Neuron (in vitro differentiated cells): ENCODE measurements at regions not wholly inside any gene's neighbourhood (a gene's known extent, or its start where the extent isn't known, plus 50 kb on each side); places are given as distances from the start of the nearest gene placed in this dataset.

Experiments
- H2AFZ ChIP-seq: one replicate; pipeline ENCODE4 v1.6.1; 2013; ENCODE audit warnings: low read depth, mild to moderate bottlenecking, inconsistent platforms, low read length, moderate library complexity
- H3K27me3 ChIP-seq: one replicate; pipeline ENCODE4 v1.6.1; 2013; ENCODE audit warnings: low read length; ENCODE audit not compliant: insufficient read depth
- H3K36me3 ChIP-seq: one replicate; pipeline ENCODE4 v1.6.1; 2013; ENCODE audit warnings: low read length; ENCODE audit not compliant: insufficient read depth
- H3K4me1 ChIP-seq: one replicate; pipeline ENCODE4 v1.6.1; 2013; ENCODE audit warnings: low read length; ENCODE audit not compliant: insufficient read depth
- H3K4me3 ChIP-seq: 2 replicates; pipeline ENCODE4 v1.5.1; 2013; ENCODE audit warnings: mild to moderate bottlenecking, low read length, moderate library complexity
- H3K9me3 ChIP-seq: one replicate; pipeline ENCODE4 v1.6.1; 2013; ENCODE audit warnings: low read length

DNA sequence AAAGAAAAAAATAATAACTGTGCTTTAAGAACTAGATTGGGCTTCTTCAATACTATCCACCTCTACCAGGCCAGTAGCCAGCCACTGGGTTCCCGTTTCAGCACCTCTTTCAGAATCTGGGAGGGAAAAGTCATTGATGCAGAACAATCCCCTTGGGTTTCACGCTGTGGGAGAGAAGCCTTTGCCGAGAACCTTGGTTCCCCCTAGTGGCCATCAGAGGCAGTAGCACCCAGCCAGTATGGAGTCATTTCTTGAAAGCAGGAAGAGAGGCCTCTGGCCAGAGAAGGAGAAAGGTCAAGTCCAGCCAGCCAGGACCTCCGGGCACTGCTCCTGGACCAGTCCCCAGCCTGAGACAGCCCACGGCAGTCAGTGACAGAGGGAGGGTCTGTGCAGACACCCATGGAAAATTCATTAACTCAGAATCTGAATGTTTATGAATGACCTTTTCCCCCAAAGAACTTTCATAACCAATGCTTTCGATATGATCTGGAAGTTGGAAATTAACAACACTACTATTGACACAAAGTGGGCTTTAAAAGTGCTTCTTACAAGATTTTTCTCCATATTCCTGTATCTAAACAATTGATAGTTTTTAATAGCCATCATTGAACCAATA lies 51.2 kb upstream of the CDH5 start:
- Histone ChIP-seq H2AFZ (no peak overlapping the region), H3K9me3 (no peaks in the 10 kb centered on the region), H3K36me3 (no peaks in the 10 kb centered on the region), H3K4me3 (no peak overlapping the region), H3K27me3 (peaks cover 7% of the 10 kb centered on the region), H3K4me1 (no peaks in the 10 kb centered on the region)

GRCh38 chr16:66311306-66311705 lies 55.2 kb upstream of the CDH5 start:
- Histone ChIP-seq H3K4me3 (no peak overlapping the region), H3K36me3 (no peaks in the 10 kb centered on the region), H2AFZ (no peak overlapping the region), H3K9me3 (no peaks in the 10 kb centered on the region), H3K4me1 (no peaks in the 10 kb centered on the region), H3K27me3 (peaks cover 8% of the 10 kb centered on the region)

DNA sequence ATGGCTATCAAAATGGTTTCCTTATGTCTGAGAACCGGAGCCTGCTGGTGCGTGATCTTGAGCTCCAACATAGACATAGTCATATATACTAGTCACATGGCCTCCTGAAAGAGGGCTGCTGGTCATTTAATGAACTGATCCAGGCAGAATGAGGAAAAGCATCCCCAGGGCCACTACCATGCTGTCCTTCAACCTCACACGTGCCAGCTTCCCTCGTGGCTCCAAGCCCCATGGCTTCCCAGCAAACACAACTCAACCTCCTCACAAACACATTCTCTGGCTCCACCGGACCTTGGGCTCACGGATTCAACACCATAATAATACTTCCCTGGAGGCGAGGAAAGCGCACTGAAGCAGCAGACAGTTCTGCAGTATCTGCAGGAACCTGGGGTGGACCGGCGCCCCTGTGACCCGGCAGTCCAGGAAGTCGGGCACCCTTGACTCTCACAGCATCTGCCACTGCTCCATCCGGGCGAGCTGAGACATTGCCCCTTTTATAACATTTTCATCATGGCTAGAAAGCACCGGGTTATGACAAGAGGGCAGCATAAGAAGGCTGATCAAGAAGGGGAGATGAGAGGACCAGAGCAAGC lies 57.2 kb upstream of the CDH5 start:
- Histone ChIP-seq H3K36me3 (no peaks in the 10 kb centered on the region), H2AFZ (no peak overlapping the region), H3K9me3 (no peaks in the 10 kb centered on the region), H3K27me3 (peaks cover 8% of the 10 kb centered on the region), H3K4me1 (no peaks in the 10 kb centered on the region), H3K4me3 (no peak overlapping the region)

- Histone ChIP-seq H3K9me3 (no peaks in the 10 kb centered on the region), H3K4me1 (no peaks in the 10 kb centered on the region), H3K4me3 (no peak overlapping the region), H3K27me3 (peaks cover 8% of the 10 kb centered on the region), H3K36me3 (no peaks in the 10 kb centered on the region), H2AFZ (no peak overlapping the region)
Measured at GRCh38 chr16:66308096-66308495, 58.4 kb upstream of the CDH5 start.

DNA sequence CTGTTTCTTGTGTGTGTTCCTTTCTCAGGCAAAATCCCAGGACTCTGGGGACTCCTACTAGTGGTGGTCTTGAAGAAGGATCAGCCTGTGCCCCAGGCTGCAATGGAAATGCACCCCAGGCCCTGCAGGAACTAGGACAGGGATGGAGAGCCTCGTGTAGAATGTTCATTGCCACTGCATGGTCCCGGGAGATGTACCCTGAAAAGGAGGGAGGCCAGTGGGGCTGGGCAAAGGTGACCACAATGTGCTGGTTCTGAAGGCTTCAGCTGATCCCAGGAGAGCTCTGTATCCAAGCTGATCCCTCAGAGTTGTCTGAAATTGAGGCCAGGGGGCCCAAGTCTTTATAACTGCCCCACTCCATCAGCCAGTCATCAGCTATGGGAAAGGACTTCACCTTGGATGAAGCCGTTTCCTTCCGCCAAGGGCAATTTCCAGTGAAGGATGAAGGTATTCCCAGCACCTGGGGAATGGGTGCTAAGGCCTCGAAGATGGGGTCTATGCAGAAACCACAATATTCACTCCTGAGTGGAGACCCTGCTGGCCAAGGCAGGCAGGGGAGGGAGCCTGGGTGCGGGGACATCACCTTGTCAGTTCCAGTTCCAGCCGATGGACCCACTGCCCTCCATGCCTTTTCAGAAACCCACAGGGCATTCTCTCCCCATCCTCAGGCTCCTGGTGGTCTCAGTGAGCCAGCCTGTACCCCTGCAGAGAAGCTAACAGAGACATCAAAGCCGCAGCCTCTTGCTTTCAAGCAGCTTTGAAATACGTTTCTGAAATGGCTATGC lies 59.9 kb upstream of the CDH5 start:
- Histone ChIP-seq H3K4me3 (no peak overlapping the region), H3K4me1 (no peaks in the 10 kb centered on the region), H2AFZ (no peak overlapping the region), H3K36me3 (no peaks in the 10 kb centered on the region), H3K9me3 (no peaks in the 10 kb centered on the region), H3K27me3 (peaks cover 12% of the 10 kb centered on the region)

GRCh38 chr16:66304961-66305360 lies 61.5 kb upstream of the CDH5 start:
- H2AFZ ChIP-seq, result no peak overlapping the region
- no peak overlapping the region for H3K4me3 ChIP-seq
- peaks cover 3% of the 10 kb centered on the region for H3K27me3 ChIP-seq
- H3K9me3 ChIP-seq, result no peaks in the 10 kb centered on the region
- H3K36me3 ChIP-seq, result no peaks in the 10 kb centered on the region
- H3K4me1 ChIP-seq, result no peaks in the 10 kb centered on the region

DNA sequence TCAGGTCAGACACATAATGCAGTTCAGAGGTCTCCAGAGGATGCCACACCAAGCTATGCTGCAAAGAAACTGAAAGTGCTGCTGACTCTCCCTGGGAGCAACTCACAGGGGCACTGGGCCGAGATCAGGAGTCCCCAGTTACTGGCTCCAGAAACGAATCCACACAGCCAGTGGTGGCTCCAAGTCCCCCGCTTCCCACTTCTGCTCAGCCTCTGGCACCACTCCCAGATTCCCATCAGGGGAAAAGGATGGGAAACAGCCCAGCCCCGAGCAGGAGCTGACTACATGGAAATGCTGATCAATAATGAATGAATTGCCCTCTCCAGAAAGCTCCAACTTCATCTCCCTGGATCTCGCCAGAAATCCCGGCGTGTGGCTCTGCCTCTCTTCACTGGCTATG lies 62.3 kb upstream of the CDH5 start:
- H3K36me3 ChIP-seq, result no peaks in the 10 kb centered on the region
- peaks cover 3% of the 10 kb centered on the region for H3K27me3 ChIP-seq
- H3K4me1 ChIP-seq, result no peaks in the 10 kb centered on the region
- H3K9me3 ChIP-seq, result no peaks in the 10 kb centered on the region
- H3K4me3 ChIP-seq, result no peak overlapping the region
- H2AFZ ChIP-seq, result no peak overlapping the region

DNA sequence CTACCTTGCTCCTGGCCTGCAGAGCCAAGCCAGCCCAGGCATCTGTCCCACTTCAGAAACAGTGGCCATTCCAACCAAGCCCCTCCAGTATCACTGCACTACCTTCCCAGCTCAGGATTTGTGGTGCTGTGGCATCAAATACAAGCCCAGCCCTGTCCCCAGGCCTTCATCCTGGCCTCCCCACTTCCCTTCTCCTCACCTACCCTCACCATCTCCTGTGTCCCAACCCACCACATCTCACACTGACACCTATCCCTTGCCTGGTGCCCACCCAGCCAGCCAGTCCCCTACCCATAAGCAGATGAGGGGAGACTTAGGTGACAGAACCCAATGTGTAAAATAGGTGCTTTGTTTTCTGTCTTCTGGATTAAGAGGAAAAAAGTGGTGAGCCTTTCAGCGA lies 66.0 kb upstream of the CDH5 start:
- no peaks in the 10 kb centered on the region for H3K4me1 ChIP-seq
- H3K36me3 ChIP-seq, result no peaks in the 10 kb centered on the region
- peaks cover 3% of the 10 kb centered on the region for H3K27me3 ChIP-seq
- no peaks in the 10 kb centered on the region for H3K9me3 ChIP-seq
- no peak overlapping the region for H3K4me3 ChIP-seq
- H2AFZ ChIP-seq, result no peak overlapping the region

DNA sequence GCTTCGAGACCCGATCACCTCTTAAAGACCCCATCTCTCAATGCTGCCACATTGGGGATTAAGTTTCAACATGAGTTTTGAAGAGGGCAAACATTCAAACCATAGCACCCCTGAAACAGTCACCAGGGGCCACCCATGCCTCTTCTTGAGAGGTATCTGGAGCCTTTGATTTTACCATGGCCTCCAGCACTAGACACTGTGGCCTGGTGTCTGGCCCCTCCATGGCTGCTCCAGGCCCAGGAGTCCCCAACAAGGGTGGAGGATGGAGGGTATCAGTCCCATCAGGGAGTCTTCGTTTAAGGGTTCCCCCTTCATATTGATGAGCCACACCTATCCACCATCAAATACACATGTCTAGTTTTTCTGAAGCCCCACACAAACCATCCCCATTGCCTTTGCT lies 66.5 kb upstream of the CDH5 start:
- Histone ChIP-seq H3K27me3 (peaks cover 3% of the 10 kb centered on the region), H3K36me3 (no peaks in the 10 kb centered on the region), H3K4me3 (no peak overlapping the region), H3K9me3 (no peaks in the 10 kb centered on the region), H3K4me1 (no peaks in the 10 kb centered on the region), H2AFZ (no peak overlapping the region)

DNA sequence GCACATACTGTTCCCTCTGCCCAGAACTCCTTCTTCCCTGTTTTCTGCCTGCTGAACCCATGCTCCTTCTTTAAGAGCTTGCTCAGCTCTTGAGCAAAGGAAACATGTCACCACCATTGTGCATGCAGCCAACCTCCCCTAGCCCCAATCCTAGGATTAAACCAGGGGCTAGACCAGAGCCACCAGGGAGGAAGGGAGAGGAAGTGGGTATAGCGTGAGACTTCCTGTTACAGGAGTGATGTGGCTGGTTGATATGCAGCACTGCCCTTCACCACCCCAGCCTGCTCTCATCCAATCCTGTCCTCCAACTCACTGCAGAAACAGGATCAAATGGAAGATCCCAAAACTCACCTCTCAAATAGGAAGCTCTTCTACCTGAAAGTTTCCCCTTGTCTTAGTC lies 67.1 kb upstream of the CDH5 start:
- H3K36me3 ChIP-seq, result no peaks in the 10 kb centered on the region
- no peaks in the 10 kb centered on the region for H3K4me1 ChIP-seq
- H3K9me3 ChIP-seq, result no peaks in the 10 kb centered on the region
- no peak overlapping the region for H2AFZ ChIP-seq
- H3K27me3 ChIP-seq, result peaks cover 3% of the 10 kb centered on the region
- no peak overlapping the region for H3K4me3 ChIP-seq

DNA sequence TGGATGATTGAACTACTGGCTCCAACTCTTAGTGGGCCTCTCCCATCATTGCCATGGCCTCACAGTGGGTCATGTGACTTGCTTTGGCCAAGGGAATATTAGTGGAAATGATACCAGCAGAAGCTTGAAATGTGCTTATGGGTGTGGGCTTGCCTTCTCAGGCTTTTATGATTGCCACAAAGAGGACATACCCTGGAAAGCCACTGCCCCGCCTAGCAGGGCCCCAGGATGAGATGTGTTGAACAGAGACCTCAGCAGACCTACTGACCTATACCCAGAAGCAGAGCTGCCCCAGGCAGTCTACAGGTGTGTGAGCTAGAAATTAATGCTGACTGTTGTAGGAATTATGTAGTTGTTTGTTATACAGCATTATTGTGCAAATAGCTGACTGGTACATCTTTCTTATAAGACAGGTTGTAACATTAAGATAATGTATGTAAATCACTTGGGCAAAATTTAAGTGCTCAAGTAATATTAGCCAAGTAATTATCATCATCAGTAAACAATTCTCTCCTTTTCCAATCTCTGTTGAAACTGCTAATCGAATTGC lies 67.8 kb upstream of the CDH5 start:
- H3K36me3 ChIP-seq, result no peaks in the 10 kb centered on the region
- no peak overlapping the region for H2AFZ ChIP-seq
- H3K27me3 ChIP-seq, result peaks cover 3% of the 10 kb centered on the region
- no peaks in the 10 kb centered on the region for H3K9me3 ChIP-seq
- no peak overlapping the region for H3K4me3 ChIP-seq
- no peaks in the 10 kb centered on the region for H3K4me1 ChIP-seq

DNA sequence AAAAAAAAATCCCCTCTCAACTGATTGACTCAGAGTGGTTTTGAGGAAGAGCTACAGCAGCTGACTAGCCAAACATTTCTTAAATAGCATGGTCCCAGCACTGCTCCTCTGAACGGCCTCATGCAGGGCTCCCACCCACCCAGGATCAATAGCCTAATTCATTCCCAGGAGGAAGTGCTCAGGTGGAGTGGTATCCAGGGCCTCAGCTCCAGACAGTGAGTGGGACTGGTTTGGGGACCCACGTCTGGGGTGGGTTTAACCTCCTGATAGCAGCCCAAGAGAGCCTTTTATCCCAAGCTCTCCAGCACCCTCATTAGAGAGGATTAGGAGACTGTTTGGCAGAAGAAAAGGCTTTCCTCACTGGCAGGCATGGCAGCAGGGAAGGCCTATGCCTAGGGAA lies 68.5 kb upstream of the CDH5 start:
- no peaks in the 10 kb centered on the region for H3K36me3 ChIP-seq
- peaks cover 3% of the 10 kb centered on the region for H3K27me3 ChIP-seq
- no peak overlapping the region for H3K4me3 ChIP-seq
- H2AFZ ChIP-seq, result no peak overlapping the region
- H3K4me1 ChIP-seq, result no peaks in the 10 kb centered on the region
- no peaks in the 10 kb centered on the region for H3K9me3 ChIP-seq

DNA sequence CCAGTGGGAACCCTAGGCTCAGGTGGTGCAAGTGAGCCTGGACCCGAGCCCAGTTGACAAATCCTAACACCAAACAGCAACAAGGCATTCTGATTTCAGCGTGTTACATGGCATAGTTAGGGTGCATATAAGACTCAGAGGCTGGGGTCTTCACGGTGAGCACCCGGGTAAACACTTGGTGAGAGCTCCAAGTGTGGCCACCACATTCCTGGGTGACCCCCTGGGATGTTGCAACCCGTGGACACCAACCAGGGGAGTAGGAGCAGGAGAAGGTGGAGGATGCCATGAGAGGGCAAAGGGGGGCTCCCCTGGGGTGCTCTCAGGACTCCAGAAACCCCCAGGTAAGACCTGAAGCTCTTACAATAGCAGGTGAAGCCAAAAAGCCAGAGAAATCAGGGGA lies 69.9 kb upstream of the CDH5 start:
- no peak overlapping the region for H2AFZ ChIP-seq
- H3K9me3 ChIP-seq, result no peaks in the 10 kb centered on the region
- no peaks in the 10 kb centered on the region for H3K27me3 ChIP-seq
- H3K4me3 ChIP-seq, result no peak overlapping the region
- no peaks in the 10 kb centered on the region for H3K36me3 ChIP-seq
- H3K4me1 ChIP-seq, result no peaks in the 10 kb centered on the region
